ENCODE measurements at regions not wholly inside any gene's neighbourhood (a gene's known extent, or its start where the extent isn't known, plus 50 kb on each side); places are given as distances from the start of the nearest gene placed in this dataset.

DNA sequence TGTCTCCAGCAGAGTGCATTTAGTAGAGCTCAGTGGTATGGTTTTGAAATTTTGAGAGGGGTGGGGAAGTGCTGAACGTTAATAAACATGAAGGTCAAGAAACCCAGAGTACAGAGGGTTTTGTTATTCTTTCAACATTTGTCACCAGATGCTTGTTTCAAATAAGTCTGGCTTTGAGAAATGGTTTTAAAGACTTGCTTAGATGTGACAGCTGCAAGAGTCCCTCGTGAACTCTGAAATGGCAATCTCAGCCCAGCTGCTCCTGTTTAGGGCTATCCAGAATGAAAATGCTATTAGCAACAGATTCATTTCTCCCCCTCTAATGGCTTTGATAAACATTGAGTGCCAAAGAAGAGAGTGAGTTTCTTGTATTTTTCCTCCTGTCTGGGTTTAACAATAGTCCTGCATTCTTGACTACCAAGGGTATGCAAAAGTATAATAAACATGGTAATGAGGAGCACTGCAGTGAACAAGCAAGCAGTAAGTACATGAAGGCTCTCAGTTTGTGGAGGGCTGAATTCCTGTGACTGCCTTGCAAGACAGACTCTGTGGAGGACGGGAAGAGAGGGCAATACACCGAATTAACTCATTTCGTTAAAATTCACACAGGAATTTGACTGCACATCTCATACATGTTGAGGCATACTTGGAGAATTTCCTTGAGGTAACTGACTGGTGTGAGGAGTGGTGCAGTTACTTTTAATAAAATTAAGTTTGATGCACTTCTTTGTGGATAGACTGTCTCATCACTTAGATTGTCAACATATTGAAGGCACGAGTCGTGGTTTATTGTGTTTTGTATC lies 490.9 kb downstream of the REEP3 start:
- no peaks in the 10 kb centered on the region for H3K4me1 ChIP-seq (ENCODE audit: insufficient read depth)
- no peaks in the 10 kb centered on the region for H3K9me3 ChIP-seq
- 51 to 64% (median 52%) methylated on average over 7 of the region's 7 CpGs for WGBS, 3 donors
- no peak overlapping the region for H3K4me3 ChIP-seq
- no peaks in the 10 kb centered on the region for H3K27me3 ChIP-seq
- H3K27ac ChIP-seq: no peak overlapping the region
- H3K36me3 ChIP-seq: no peaks in the 10 kb centered on the region
- intact Hi-C loops (cut with DNase I): no loop called here
- DNase-seq: no peak
- TF ChIP-seq POLR2A (IDR thresholded peaks at IDR 0.05) (no peak), EP300 (IDR thresholded peaks at IDR 0.05) (no peak)
- TF ChIP-seq, protein P1, sequence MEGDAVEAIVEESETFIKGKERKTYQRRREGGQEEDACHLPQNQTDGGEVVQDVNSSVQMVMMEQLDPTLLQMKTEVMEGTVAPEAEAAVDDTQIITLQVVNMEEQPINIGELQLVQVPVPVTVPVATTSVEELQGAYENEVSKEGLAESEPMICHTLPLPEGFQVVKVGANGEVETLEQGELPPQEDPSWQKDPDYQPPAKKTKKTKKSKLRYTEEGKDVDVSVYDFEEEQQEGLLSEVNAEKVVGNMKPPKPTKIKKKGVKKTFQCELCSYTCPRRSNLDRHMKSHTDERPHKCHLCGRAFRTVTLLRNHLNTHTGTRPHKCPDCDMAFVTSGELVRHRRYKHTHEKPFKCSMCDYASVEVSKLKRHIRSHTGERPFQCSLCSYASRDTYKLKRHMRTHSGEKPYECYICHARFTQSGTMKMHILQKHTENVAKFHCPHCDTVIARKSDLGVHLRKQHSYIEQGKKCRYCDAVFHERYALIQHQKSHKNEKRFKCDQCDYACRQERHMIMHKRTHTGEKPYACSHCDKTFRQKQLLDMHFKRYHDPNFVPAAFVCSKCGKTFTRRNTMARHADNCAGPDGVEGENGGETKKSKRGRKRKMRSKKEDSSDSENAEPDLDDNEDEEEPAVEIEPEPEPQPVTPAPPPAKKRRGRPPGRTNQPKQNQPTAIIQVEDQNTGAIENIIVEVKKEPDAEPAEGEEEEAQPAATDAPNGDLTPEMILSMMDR (IDR thresholded peaks at IDR 0.05): no peak

DNA sequence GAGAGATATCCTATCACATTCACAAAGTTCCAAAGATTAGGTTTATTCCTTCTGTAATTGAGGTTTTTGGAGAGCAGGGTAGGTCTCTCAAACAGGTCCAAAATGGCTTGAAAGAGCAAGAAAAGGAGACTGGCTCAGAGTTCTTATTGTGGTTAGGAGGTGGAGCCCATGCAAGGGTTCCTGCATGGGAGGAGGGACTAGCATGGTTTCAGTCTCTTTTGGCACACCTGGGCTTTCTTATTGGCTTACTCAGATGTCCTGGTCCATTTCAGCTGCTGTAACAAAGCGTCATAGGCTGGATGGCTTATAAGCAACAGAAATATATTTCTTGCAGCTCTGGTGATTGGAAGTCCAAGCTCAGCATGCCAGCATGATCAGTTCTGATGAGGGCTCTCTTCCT lies 493.1 kb downstream of the REEP3 start:
- Histone ChIP-seq H3K27me3 (no peaks in the 10 kb centered on the region), H3K4me3 (no peak overlapping the region), H3K9me3 (no peaks in the 10 kb centered on the region), H3K27ac (no peak overlapping the region), H3K4me1 (ENCODE audit: insufficient read depth) (no peaks in the 10 kb centered on the region), H3K36me3 (no peaks in the 10 kb centered on the region)
- 83 to 94% (median 85%) methylated on average over 1 of the region's 1 CpG for WGBS, 3 donors
- DNase-seq: no peak
- TF ChIP-seq POLR2A (IDR thresholded peaks at IDR 0.05): no peak
- TF ChIP-seq, protein P1 (IDR thresholded peaks at IDR 0.05): no peak
- TF ChIP-seq EP300 (IDR thresholded peaks at IDR 0.05): no peak
- intact Hi-C loops (cut with DNase I): no loop called here

DNA sequence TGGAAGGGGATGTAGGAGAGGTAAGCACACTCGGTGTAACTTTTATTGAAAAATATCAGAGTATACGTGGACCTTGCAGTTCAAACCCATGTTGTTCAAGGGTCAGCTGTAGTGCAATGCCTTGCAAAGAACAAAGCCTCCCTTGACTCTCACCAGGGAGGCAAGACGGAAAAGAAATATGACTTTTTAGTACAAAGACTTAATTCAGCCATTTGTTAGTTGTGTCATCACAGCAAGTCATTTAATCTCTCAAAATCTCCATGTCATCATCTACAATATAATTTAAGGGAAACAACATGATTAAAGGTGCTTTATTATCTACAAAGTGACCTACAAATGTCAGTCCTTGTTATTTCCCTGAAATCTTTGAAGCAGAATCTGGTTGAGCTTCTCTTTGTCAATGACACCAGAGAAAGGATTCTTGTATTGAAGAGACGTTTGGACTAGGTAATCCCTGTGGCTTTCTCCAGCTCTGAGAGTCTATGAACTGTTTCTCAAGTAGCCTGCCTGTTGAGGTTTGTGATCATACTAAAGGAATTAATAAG lies 502.8 kb downstream of the REEP3 start:
- intact Hi-C loops (cut with DNase I): no loop called here
- WGBS, 3 donors: 70 to 78% (median 70%) methylated on average over 4 of the region's 4 CpGs
- no peak overlapping the region for H3K27ac ChIP-seq
- TF ChIP-seq EP300 (IDR thresholded peaks at IDR 0.05): no peak
- TF ChIP-seq POLR2A (IDR thresholded peaks at IDR 0.05): no peak
- TF ChIP-seq, protein P1 (IDR thresholded peaks at IDR 0.05): no peak
- H3K27me3 ChIP-seq: no peaks in the 10 kb centered on the region
- no peaks in the 10 kb centered on the region for H3K9me3 ChIP-seq
- H3K4me3 ChIP-seq: no peak overlapping the region
- H3K36me3 ChIP-seq: no peaks in the 10 kb centered on the region
- no peaks in the 10 kb centered on the region for H3K4me1 ChIP-seq (ENCODE audit: insufficient read depth)
- DNase-seq: no peak

DNA sequence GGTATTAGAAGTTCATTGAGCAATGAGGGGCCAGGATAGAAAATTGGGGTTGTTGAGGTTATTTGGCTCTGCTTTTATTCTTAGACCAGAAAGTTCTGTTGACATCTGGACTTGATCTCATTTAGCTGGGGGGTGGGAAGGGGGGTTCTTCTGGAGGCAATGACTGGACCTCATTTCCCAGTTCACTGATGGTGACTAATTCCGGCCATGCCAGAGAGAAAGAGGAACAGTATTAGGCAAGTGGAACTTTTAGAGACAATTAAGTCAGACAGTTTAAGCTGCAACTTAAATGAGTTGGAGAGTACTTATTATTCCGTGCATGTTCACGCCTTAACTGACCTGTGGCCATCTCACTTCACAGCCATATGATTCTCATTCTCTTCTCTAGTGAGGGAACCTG lies 512.5 kb downstream of the REEP3 start:
- TF ChIP-seq EP300 (IDR thresholded peaks at IDR 0.05) (no peak), POLR2A (IDR thresholded peaks at IDR 0.05) (no peak)
- TF ChIP-seq, protein P1 (IDR thresholded peaks at IDR 0.05): no peak
- H3K9me3 ChIP-seq: no peaks in the 10 kb centered on the region
- WGBS, 3 donors: 92 to 94% (median 93%) methylated on average over 3 of the region's 3 CpGs

More for the DNA sequence above, 512.5 kb downstream of the REEP3 start:
- DNase-seq: no peak
- Histone ChIP-seq H3K36me3 (no peaks in the 10 kb centered on the region), H3K4me3 (no peak overlapping the region), H3K27me3 (no peaks in the 10 kb centered on the region), H3K27ac (no peak overlapping the region), H3K4me1 (ENCODE audit: insufficient read depth) (no peaks in the 10 kb centered on the region)
- intact Hi-C loops (cut with DNase I): no loop called here
